ENCODE measurements at regions not wholly inside any gene's neighbourhood (a gene's known extent, or its start where the extent isn't known, plus 50 kb on each side); places are given as distances from the start of the nearest gene placed in this dataset.
"Not testable (repeated sequence)": the region's sequence is repeated elsewhere in the genome, so short reads cannot be mapped to it uniquely, and the experiment has no call there.

DNA sequence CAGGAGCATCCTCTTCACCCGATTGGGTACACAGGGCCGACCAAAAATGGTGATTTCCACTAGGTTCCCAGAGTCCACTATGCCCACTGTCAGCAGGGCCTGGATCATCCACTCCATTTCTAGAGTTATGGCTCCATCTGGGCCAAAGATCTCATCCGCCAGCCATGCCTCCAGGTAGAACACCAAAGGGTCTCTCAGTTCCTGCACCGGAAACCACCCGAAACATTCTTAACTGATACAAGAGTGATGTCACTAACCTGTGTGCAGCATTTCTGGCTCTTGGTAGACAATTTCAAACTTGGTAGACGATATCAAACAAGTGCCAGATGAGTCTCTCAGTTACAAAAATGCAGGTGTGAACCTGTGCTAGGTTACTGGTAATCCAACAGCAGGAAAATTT is 306.1 kb downstream of the BCOR start:
- Histone ChIP-seq H3K4ac (ENCODE audit: low read depth in 1 of 2, low read length in 2 of 2) (no peak overlapping the region), H3K18ac (ENCODE audit: low read depth in 1 of 2, low read length in 2 of 2) (no peak overlapping the region)

GRCh38 chrX:39795605-39796004 is 302.2 kb downstream of the BCOR start:
- no peak overlapping the region for H3K9ac ChIP-seq (ENCODE audit: low read length)
- H3K18ac ChIP-seq (ENCODE audit: low read depth in 1 of 2, low read length in 2 of 2): no peak overlapping the region
- H2AFZ ChIP-seq (ENCODE audit: low read depth, low read length): no peak overlapping the region
- H3K4me3 ChIP-seq (ENCODE audit: insufficient read depth in 1 of 2, low read depth in 1 of 2, low read length in 2 of 2): no peak overlapping the region
- H2BK120ac ChIP-seq (ENCODE audit: low read depth, low read length): no peak overlapping the region
- no peak overlapping the region for H3K23ac ChIP-seq (ENCODE audit: low read length in 2 of 2)
- no peak overlapping the region for H4K91ac ChIP-seq (ENCODE audit: low read length)
- H3K27me3 ChIP-seq (ENCODE audit: control insufficient read depth in 1 of 2, insufficient read depth in 1 of 2, low read length in 2 of 2): peaks cover 0 to 65% of the 10 kb centered on the region in 2 experiments
- no peaks in the 10 kb centered on the region for H3K79me1 ChIP-seq (replicated peaks; ENCODE audit: low read length, poor library complexity, severe bottlenecking)
- no peak overlapping the region for H3K14ac ChIP-seq (ENCODE audit: low read length in 2 of 2)
- H2BK5ac ChIP-seq (ENCODE audit: low read depth, low read length, poor library complexity, severe bottlenecking): no peak overlapping the region
- H2BK15ac ChIP-seq (ENCODE audit: low read depth, poor library complexity, severe bottlenecking): no peak overlapping the region
- H3K9me3 ChIP-seq (ENCODE audit: control insufficient read depth, low read length): no peaks in the 10 kb centered on the region
- H2BK12ac ChIP-seq (ENCODE audit: low read length in 2 of 2): no peak overlapping the region
- DNase-seq: no peak
- H3K36me3 ChIP-seq (ENCODE audit: control insufficient read depth in 1 of 2, insufficient read depth in 2 of 2, low read depth in 1 of 2, low read length in 2 of 2): no peaks in the 10 kb centered on the region
- no peaks in the 10 kb centered on the region for H3K4me1 ChIP-seq (ENCODE audit: control insufficient read depth, insufficient read depth, low read depth, low read length)
- H4K8ac ChIP-seq (ENCODE audit: low read length): no peak overlapping the region
- H3K4ac ChIP-seq (ENCODE audit: low read depth in 1 of 2, low read length in 2 of 2): no peak overlapping the region
- H3K4me2 ChIP-seq (ENCODE audit: low read length, poor library complexity, severe bottlenecking): no peak overlapping the region
- WGBS: 24% methylated on average over 3 of the region's 7 CpGs
- H3K27ac ChIP-seq (ENCODE audit: low read length, poor library complexity, severe bottlenecking): no peak overlapping the region
- no peak overlapping the region for H2AK5ac ChIP-seq (ENCODE audit: low read length, severe bottlenecking)

More for the DNA sequence above, 306.1 kb downstream of the BCOR start:
- H2BK12ac ChIP-seq (ENCODE audit: low read length in 2 of 2): no peak overlapping the region
- WGBS: over 99% methylated on average over 6 of the region's 6 CpGs
- H3K9ac ChIP-seq (ENCODE audit: low read length): no peak overlapping the region
- H2BK5ac ChIP-seq (ENCODE audit: low read depth, low read length, poor library complexity, severe bottlenecking): no peak overlapping the region
- H3K4me3 ChIP-seq (ENCODE audit: insufficient read depth in 1 of 2, low read depth in 1 of 2, low read length in 2 of 2): no peak overlapping the region
- H3K14ac ChIP-seq (ENCODE audit: low read length in 2 of 2): no peak overlapping the region
- no peak overlapping the region for H3K4me2 ChIP-seq (ENCODE audit: low read length, poor library complexity, severe bottlenecking)
- H2AFZ ChIP-seq (ENCODE audit: low read depth, low read length): no peak overlapping the region
- no peaks in the 10 kb centered on the region for H3K36me3 ChIP-seq (ENCODE audit: control insufficient read depth in 1 of 2, insufficient read depth in 2 of 2, low read depth in 1 of 2, low read length in 2 of 2)
- H3K27ac ChIP-seq (ENCODE audit: low read length, poor library complexity, severe bottlenecking): no peak overlapping the region
- H3K9me3 ChIP-seq (ENCODE audit: control insufficient read depth, low read length): no peaks in the 10 kb centered on the region
- no peaks in the 10 kb centered on the region for H3K79me1 ChIP-seq (replicated peaks; ENCODE audit: low read length, poor library complexity, severe bottlenecking)
- no peak overlapping the region for H2BK120ac ChIP-seq (ENCODE audit: low read depth, low read length)
- H3K27me3 ChIP-seq (ENCODE audit: control insufficient read depth in 1 of 2, insufficient read depth in 1 of 2, low read length in 2 of 2): peaks cover 0 to 52% of the 10 kb centered on the region in 2 experiments
- H4K8ac ChIP-seq (ENCODE audit: low read length): no peak overlapping the region
- H3K4me1 ChIP-seq (ENCODE audit: control insufficient read depth, insufficient read depth, low read depth, low read length): no peaks in the 10 kb centered on the region
- no peak overlapping the region for H2AK5ac ChIP-seq (ENCODE audit: low read length, severe bottlenecking)
- no peak overlapping the region for H3K23ac ChIP-seq (ENCODE audit: low read length in 2 of 2)
- no peak for DNase-seq
- H2BK15ac ChIP-seq (ENCODE audit: low read depth, poor library complexity, severe bottlenecking): no peak overlapping the region
- no peak overlapping the region for H4K91ac ChIP-seq (ENCODE audit: low read length)

DNA sequence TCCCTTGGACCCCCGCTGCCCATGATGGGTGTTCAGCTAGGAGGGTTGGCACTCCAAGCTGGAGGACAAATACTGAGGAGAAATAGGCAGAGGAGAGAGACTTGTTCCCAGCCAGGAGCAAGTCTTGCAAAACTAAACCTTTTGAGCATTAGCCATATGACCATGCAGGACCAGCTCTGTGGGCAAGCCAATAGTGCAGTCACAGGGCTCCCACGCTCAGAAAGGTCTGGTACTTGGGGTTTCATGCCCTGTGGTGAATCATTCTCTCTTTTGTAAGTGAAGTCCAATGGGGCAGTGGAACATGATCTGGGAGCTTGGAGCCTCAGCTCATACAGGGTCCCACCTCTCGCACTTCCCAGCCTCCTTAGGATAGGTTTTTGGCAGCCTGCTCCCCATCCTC is 300.9 kb downstream of the BCOR start:
- H2AFZ ChIP-seq (ENCODE audit: low read depth, low read length): no peak overlapping the region
- no peak overlapping the region for H3K23ac ChIP-seq (ENCODE audit: low read length in 2 of 2)
- 100% methylated on average over 2 of the region's 3 CpGs for WGBS
- no peak overlapping the region for H2BK12ac ChIP-seq (ENCODE audit: low read length in 2 of 2)
- no peak overlapping the region for H3K4me3 ChIP-seq (ENCODE audit: insufficient read depth in 1 of 2, low read depth in 1 of 2, low read length in 2 of 2)
- no peak overlapping the region for H2BK5ac ChIP-seq (ENCODE audit: low read depth, low read length, poor library complexity, severe bottlenecking)
- no peak overlapping the region for H4K8ac ChIP-seq (ENCODE audit: low read length)
- H2BK120ac ChIP-seq (ENCODE audit: low read depth, low read length): no peak overlapping the region
- no peaks in the 10 kb centered on the region for H3K9me3 ChIP-seq (ENCODE audit: control insufficient read depth, low read length)
- no peak overlapping the region for H2AK5ac ChIP-seq (ENCODE audit: low read length, severe bottlenecking)
- H3K9ac ChIP-seq (ENCODE audit: low read length): no peak overlapping the region
- peaks cover 0 to 68% of the 10 kb centered on the region in 2 experiments for H3K27me3 ChIP-seq (ENCODE audit: control insufficient read depth in 1 of 2, insufficient read depth in 1 of 2, low read length in 2 of 2)
- H3K18ac ChIP-seq (ENCODE audit: low read depth in 1 of 2, low read length in 2 of 2): no peak overlapping the region
- H3K4ac ChIP-seq (ENCODE audit: low read depth in 1 of 2, low read length in 2 of 2): no peak overlapping the region
- no peaks in the 10 kb centered on the region for H3K4me1 ChIP-seq (ENCODE audit: control insufficient read depth, insufficient read depth, low read depth, low read length)
- H3K36me3 ChIP-seq (ENCODE audit: control insufficient read depth in 1 of 2, insufficient read depth in 2 of 2, low read depth in 1 of 2, low read length in 2 of 2): no peaks in the 10 kb centered on the region
- H3K4me2 ChIP-seq (ENCODE audit: low read length, poor library complexity, severe bottlenecking): no peak overlapping the region
- no peak overlapping the region for H3K27ac ChIP-seq (ENCODE audit: low read length, poor library complexity, severe bottlenecking)
- DNase-seq: no peak
- H3K79me1 ChIP-seq (replicated peaks; ENCODE audit: low read length, poor library complexity, severe bottlenecking): no peaks in the 10 kb centered on the region
- no peak overlapping the region for H2BK15ac ChIP-seq (ENCODE audit: low read depth, poor library complexity, severe bottlenecking)
- no peak overlapping the region for H4K91ac ChIP-seq (ENCODE audit: low read length)
- H3K14ac ChIP-seq (ENCODE audit: low read length in 2 of 2): no peak overlapping the region

DNA sequence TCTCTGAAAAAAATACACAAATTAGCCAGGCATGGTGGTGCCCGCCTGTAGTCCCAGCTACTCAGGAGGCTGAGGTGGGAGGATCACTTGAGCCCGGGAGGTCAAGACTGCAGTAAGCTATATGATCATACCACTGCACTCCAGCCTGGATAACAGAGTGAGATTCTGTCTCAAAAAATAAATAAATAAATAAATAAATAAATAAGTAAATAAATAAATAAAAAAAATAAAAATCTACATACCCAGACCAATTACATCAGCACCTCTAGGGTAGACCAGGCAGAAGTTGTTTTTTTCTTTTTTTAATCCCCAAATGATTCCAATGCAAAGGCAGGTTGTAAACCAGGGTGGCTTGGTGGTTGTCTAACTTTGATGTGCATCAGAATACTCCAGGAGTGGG is 299.3 kb downstream of the BCOR start:
- not testable (repeated sequence) for H3K23ac ChIP-seq (ENCODE audit: low read length in 2 of 2); H3K79me1 ChIP-seq (replicated peaks; ENCODE audit: low read length, poor library complexity, severe bottlenecking); H3K9ac ChIP-seq (ENCODE audit: low read length); H2BK12ac ChIP-seq (ENCODE audit: low read length in 2 of 2); H3K14ac ChIP-seq (ENCODE audit: low read length in 2 of 2); H3K4me1 ChIP-seq (ENCODE audit: control insufficient read depth, insufficient read depth, low read depth, low read length); DNase-seq; H2AFZ ChIP-seq (ENCODE audit: low read depth, low read length); H3K4ac ChIP-seq (ENCODE audit: low read depth in 1 of 2, low read length in 2 of 2); H3K18ac ChIP-seq (ENCODE audit: low read depth in 1 of 2, low read length in 2 of 2); H3K36me3 ChIP-seq (ENCODE audit: control insufficient read depth in 1 of 2, insufficient read depth in 2 of 2, low read depth in 1 of 2, low read length in 2 of 2); H3K27ac ChIP-seq (ENCODE audit: low read length, poor library complexity, severe bottlenecking); H2BK120ac ChIP-seq (ENCODE audit: low read depth, low read length); H3K4me2 ChIP-seq (ENCODE audit: low read length, poor library complexity, severe bottlenecking); H2AK5ac ChIP-seq (ENCODE audit: low read length, severe bottlenecking); H3K4me3 ChIP-seq (ENCODE audit: insufficient read depth in 1 of 2, low read depth in 1 of 2, low read length in 2 of 2); H3K9me3 ChIP-seq (ENCODE audit: control insufficient read depth, low read length); H2BK15ac ChIP-seq (ENCODE audit: low read depth, poor library complexity, severe bottlenecking); H4K91ac ChIP-seq (ENCODE audit: low read length); H4K8ac ChIP-seq (ENCODE audit: low read length); H2BK5ac ChIP-seq (ENCODE audit: low read depth, low read length, poor library complexity, severe bottlenecking)
- H3K27me3 ChIP-seq (ENCODE audit: control insufficient read depth in 1 of 2, insufficient read depth in 1 of 2, low read length in 2 of 2): peaks cover 0 to 66% of the 10 kb centered on the region in 2 experiments
- 100% methylated on average over 1 of the region's 2 CpGs for WGBS
